Gastrocnemius medialis (tissue), 4 donors: ENCODE measurements at regions not wholly inside any gene's neighbourhood (a gene's known extent, or its start where the extent isn't known, plus 50 kb on each side); places are given as distances from the start of the nearest gene placed in this dataset.

Experiments used
- ATAC-seq, 2 donors: fragments of 150-250 bp; one replicate each; pipeline ENCODE4 v1.9.1; 2016
- DNase-seq, 2 donors: peaks; one replicate each; pipeline ENCODE4 v3.0.0-alpha.2; 2019
- H3K27ac ChIP-seq, 4 donors: fragments of 200-600 bp; sonication (generic); 1 replicate in 1 of 4; 2 replicates in 3 of 4; pipeline ENCODE4 v1.5.1; 2016 to 2018; ENCODE audit warnings: mild to moderate bottlenecking in 2 of 4, moderate library complexity in 1 of 4
- H3K27me3 ChIP-seq, 3 donors: fragments of 200-600 bp; sonication (generic) in 2 of 3; 1 replicate in 1 of 3; 2 replicates in 2 of 3; pipeline versions ENCODE4 v1.5.1 to v1.6.0; 2016 to 2019; ENCODE audit warnings: mild to moderate bottlenecking in 1 of 3, moderate library complexity in 1 of 3
- H3K36me3 ChIP-seq, 2 donors: fragments of 200-600 bp; sonication (generic) in 1 of 2; one replicate each; pipeline ENCODE4 v1.5.1; 2017 to 2018
- H3K4me1 ChIP-seq, 2 donors: fragments of 200-600 bp; sonication (generic) in 1 of 2; one replicate each; pipeline ENCODE4 v1.5.1; 2016 to 2017; ENCODE audit warnings: mild to moderate bottlenecking in 2 of 2
- H3K4me3 ChIP-seq, 4 donors: fragments of 200-600 bp; sonication (generic) in 3 of 4; 1 replicate in 1 of 4; 2 replicates in 3 of 4; pipeline ENCODE4 v1.5.1; 2016 to 2019; ENCODE audit warnings: mild to moderate bottlenecking in 2 of 4
- H3K9me3 ChIP-seq, 3 donors: fragments of 200-600 bp; sonication (generic) in 2 of 3; 1 replicate in 1 of 3; 2 replicates in 2 of 3; pipeline ENCODE4 v1.5.1; 2016 to 2019
- POLR2A ChIP-seq, 2 donors: fragments of 450-650 bp; IDR thresholded peaks; one replicate each; pipeline ENCODE4 v1.6.1; 2017; ENCODE audit warnings: antibody characterized with exemption in 2 of 2, mild to moderate bottlenecking in 2 of 2, moderate library complexity in 2 of 2
- in situ Hi-C, 4 donors: fragments of 200-750 bp; cut with MboI; loops; one replicate each; pipeline versions ENCODE4 v1.15.0 to v1.8.0; 2017; ENCODE audit warnings: low sequenced_read_pairs in 4 of 4
- intact Hi-C: fragments of 100-400 bp; cut with DNase I; formaldehyde crosslinking; loops from one replicate; pipeline ENCODE4 v1.15.1; 2023; ENCODE audit warnings: low total_unique reads
- TF ChIP-seq, protein P1 (sequence below), 5 experiments: fragments of 450-650 bp in 3 of 5; fragments of 200-600 bp in 2 of 5; sonication (generic) in 2 of 5; IDR thresholded peaks in 4 of 5; conservative IDR thresholded peaks in 1 of 5; 1 replicate in 4 of 5; 2 replicates in 1 of 5; pipeline ENCODE4 v1.5.1; 2016 to 2019; ENCODE audit warnings: antibody characterized with exemption in 5 of 5, mild to moderate bottlenecking in 3 of 5, moderate library complexity in 3 of 5

DNA sequence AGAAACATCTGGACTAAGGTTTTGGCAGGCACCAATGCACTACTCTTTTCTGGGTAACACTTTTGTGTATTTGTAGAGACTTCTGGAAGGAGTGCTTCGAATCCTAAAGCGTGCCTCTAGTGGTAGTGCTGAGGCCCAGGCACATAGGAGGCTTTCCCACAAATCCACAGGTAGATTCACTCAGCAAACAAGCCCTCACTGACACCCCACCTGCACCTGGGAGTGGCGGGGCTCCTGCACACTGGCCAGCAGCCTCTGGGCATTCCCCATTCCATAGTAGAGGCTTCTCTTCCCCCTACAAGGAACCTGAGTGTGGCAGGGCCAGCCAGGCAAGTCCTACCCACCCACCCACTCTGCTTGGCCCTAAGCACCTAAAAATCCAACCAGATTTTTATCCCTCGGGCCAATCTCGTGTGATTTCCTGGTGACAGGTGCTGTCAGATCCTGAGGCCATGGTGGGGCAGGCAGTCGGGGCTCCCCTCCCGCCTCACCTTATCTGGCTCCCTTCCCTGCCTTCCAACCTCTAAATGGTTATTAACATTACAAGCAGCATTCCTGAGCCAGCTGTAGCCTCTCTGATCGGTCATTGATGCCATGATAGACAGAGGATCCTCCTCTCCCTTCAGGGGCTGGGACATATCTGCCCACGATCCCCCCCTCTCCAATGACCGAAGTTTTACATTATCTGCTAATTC is 82.4 kb downstream of the SLC2A10 start:
- intact Hi-C loops: no loop called here

DNA sequence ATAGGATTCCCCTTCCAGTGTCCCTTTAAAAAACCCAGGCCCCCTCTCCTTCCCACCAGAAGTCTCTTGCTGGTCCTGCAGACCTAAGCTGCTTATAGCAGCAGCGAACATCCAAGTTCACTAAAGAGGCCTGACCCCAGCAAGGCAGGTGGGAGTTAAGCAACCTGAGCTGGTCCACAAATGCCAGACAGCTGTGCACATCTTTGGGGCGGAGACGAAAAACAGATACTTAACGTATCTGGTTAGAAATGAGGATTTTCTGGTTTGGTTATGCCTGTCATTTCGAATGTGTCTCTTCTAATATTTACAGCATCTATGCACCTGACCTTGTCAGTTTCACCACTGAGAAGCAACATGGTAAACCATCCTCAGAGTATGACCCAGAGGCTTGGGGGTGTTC is 87.8 kb downstream of the SLC2A10 start:
- in situ Hi-C loops (no loop called here), intact Hi-C loops (no loop called here)
- no peaks in the 10 kb centered on the region for H3K36me3 ChIP-seq
- no peak overlapping the region for H3K27ac ChIP-seq
- DNase-seq: no peak
- no peak for ATAC-seq
- no peak overlapping the region for H3K4me3 ChIP-seq
- no peaks in the 10 kb centered on the region for H3K4me1 ChIP-seq
- TF ChIP-seq, protein P1, sequence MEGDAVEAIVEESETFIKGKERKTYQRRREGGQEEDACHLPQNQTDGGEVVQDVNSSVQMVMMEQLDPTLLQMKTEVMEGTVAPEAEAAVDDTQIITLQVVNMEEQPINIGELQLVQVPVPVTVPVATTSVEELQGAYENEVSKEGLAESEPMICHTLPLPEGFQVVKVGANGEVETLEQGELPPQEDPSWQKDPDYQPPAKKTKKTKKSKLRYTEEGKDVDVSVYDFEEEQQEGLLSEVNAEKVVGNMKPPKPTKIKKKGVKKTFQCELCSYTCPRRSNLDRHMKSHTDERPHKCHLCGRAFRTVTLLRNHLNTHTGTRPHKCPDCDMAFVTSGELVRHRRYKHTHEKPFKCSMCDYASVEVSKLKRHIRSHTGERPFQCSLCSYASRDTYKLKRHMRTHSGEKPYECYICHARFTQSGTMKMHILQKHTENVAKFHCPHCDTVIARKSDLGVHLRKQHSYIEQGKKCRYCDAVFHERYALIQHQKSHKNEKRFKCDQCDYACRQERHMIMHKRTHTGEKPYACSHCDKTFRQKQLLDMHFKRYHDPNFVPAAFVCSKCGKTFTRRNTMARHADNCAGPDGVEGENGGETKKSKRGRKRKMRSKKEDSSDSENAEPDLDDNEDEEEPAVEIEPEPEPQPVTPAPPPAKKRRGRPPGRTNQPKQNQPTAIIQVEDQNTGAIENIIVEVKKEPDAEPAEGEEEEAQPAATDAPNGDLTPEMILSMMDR (IDR thresholded peaks at IDR 0.05 in 4 of 5, conservative IDR thresholded peaks at IDR 0.05 in 1 of 5): no peak
- TF ChIP-seq POLR2A (IDR thresholded peaks at IDR 0.05): no peak
- H3K27me3 ChIP-seq: peaks cover 0 to 7% (median 3%) of the 10 kb centered on the region in 3 donors
- no peaks in the 10 kb centered on the region for H3K9me3 ChIP-seq

More for the DNA sequence above, 82.4 kb downstream of the SLC2A10 start:
- ATAC-seq (no peak), DNase-seq (no peak)
- in situ Hi-C loops: no loop called here
- TF ChIP-seq, protein P1 (IDR thresholded peaks at IDR 0.05 in 4 of 5, conservative IDR thresholded peaks at IDR 0.05 in 1 of 5): no peak
- TF ChIP-seq POLR2A (IDR thresholded peaks at IDR 0.05): no peak
- Histone ChIP-seq H3K27ac (no peak overlapping the region), H3K4me3 (no peak overlapping the region), H3K36me3 (no peaks in the 10 kb centered on the region), H3K4me1 (no peaks in the 10 kb centered on the region), H3K27me3 (peaks cover 0 to 16% (median 0%) of the 10 kb centered on the region in 3 donors), H3K9me3 (no peaks in the 10 kb centered on the region)

DNA sequence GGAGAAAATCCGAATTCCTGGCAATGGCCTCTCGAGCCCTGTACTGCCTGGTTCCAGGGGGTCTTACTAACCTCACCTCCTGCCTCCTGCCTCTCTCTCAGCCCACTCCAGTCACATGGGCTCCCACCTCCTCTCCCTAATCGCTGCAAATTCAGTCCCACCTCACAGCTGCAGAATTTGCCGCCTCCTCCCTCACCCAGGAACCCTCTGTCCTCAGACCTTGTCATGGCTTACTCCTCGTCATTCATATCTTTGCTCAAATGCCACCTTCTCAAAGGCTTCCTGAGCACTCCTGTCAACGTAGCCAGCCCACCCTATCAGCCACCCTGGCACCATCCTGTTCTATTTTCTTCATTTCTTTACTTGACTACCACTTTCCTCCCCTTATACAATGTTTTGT is 89.0 kb downstream of the SLC2A10 start:
- H3K4me1 ChIP-seq: no peaks in the 10 kb centered on the region
- H3K36me3 ChIP-seq: no peaks in the 10 kb centered on the region
- peaks cover 0 to 7% (median 3%) of the 10 kb centered on the region in 3 donors for H3K27me3 ChIP-seq
- DNase-seq (no peak), ATAC-seq (no peak)
- no peak overlapping the region for H3K27ac ChIP-seq
- in situ Hi-C loops (no loop called here), intact Hi-C loops (no loop called here)
- H3K9me3 ChIP-seq: no peaks in the 10 kb centered on the region
- no peak overlapping the region for H3K4me3 ChIP-seq
- TF ChIP-seq, protein P1 (IDR thresholded peaks at IDR 0.05 in 4 of 5, conservative IDR thresholded peaks at IDR 0.05 in 1 of 5): no peak
- no peak for TF ChIP-seq POLR2A (IDR thresholded peaks at IDR 0.05)

DNA sequence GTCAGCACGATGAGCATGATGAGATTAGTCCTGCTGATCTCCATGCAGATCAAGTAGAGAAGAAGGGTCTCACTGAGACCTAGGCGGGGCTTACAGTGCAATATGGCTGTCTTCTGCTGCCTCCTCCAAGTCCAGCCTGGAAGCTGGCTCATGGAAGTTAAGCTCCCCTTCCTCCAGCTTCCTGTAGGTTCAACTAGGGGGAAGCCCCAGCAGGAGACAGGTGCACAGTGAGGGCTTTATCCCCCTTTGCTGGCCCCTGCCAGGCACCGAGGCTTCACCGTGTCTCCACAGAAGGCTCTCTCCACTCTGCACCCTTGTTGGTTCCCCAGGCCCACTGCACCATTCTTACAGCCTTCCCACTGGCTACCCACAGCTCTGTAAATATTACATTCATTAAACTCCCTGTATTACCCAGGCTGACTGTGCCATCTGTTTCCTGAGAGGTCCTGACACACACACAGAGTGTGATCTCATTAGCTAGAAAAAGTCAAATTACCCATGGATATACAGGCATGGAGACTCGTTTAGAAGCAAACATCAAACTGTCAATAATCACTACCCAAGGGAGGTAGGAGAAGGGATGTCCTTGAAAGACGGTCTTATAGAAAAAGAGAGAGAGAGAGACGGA is 90.4 kb downstream of the SLC2A10 start:
- ATAC-seq (no peak), DNase-seq (no peak)
- Histone ChIP-seq H3K9me3 (no peaks in the 10 kb centered on the region), H3K4me1 (no peaks in the 10 kb centered on the region), H3K36me3 (no peaks in the 10 kb centered on the region), H3K4me3 (no peak overlapping the region), H3K27ac (no peak overlapping the region), H3K27me3 (peaks cover 0 to 3% (median 2%) of the 10 kb centered on the region in 3 donors)
- intact Hi-C loops (no loop called here), in situ Hi-C loops (no loop called here)
- no peak for TF ChIP-seq POLR2A (IDR thresholded peaks at IDR 0.05)

DNA sequence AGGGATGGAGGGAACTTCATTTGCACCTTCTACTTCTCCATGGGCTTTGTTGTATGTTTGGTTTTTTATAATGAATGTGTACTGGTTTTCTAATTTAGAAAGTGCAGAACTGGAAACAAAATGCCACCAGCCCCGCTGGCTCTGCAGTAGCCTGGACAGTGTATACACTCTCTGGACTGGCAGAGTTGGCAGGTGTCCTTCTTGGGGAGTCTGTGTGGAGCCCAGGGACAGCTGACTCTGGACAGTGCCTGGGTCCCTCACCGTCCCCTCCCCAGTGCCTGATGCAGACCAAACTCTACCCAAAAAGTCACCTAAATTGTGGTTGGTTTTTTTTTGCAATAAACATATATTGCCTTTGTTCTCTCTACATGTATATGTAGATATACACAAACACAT is 91.0 kb downstream of the SLC2A10 start:
- Histone ChIP-seq H3K4me3 (no peak overlapping the region), H3K4me1 (no peaks in the 10 kb centered on the region), H3K9me3 (no peaks in the 10 kb centered on the region), H3K27me3 (peaks cover 0 to 3% (median 0%) of the 10 kb centered on the region in 3 donors), H3K36me3 (no peaks in the 10 kb centered on the region), H3K27ac (no peak overlapping the region)
- intact Hi-C loops: no loop called here
- ATAC-seq (no peak), DNase-seq (no peak)
- in situ Hi-C loops: no loop called here
- TF ChIP-seq, protein P1 (IDR thresholded peaks at IDR 0.05 in 4 of 5, conservative IDR thresholded peaks at IDR 0.05 in 1 of 5): no peak
- TF ChIP-seq POLR2A (IDR thresholded peaks at IDR 0.05): no peak
